WTC11 (cell line): ENCODE measurements at regions not wholly inside any gene's neighbourhood (a gene's known extent, or its start where the extent isn't known, plus 50 kb on each side); places are given as distances from the start of the nearest gene placed in this dataset.
A peak's percentile ranks its signal among the peaks of the same experiment; 100 is the strongest.
"Not testable (repeated sequence)": the region's sequence is repeated elsewhere in the genome, so short reads cannot be mapped to it uniquely, and the experiment has no call there.

Experiments used
- ATAC-seq: fragments of 200-7000 bp; cut with Tn5 transposase; 2 replicates; pipeline ENCODE4 v1.10.0; 2021; ENCODE audit warnings: mild to moderate bottlenecking, moderate library complexity
- CTCF ChIA-PET: fragments of 300-600 bp; sonication (Branson Sonifier 250); formaldehyde crosslinking; loops from one replicate; lab custom pipeline; 2021; ENCODE audit warnings: antibody characterized with exemption; lab: Charles Lee
- POLR2A ChIA-PET: fragments of 350-600 bp; sonication (Branson Sonifier 250); formaldehyde crosslinking; loops from one replicate; lab custom pipeline; 2021; ENCODE audit warnings: antibody characterized with exemption; lab: Charles Lee
- DNase-seq: peaks from one replicate; pipeline ENCODE4 v3.0.0; 2021; ENCODE audit warnings: low spot score
- H3K27ac Mint-ChIP-seq: 2 replicates; pipeline ENCODE4 v1.8.0; 2021; ENCODE audit warnings: mixed read lengths
- H3K27me3 Mint-ChIP-seq: 2 replicates; pipeline ENCODE4 v1.8.0; 2021; ENCODE audit warnings: low read depth, mild to moderate bottlenecking, moderate library complexity, mixed read lengths
- H3K36me3 Mint-ChIP-seq: 2 replicates; pipeline ENCODE4 v1.8.0; 2021; ENCODE audit warnings: mixed read lengths
- H3K4me1 Mint-ChIP-seq: 2 replicates; pipeline ENCODE4 v1.8.0; 2022; ENCODE audit warnings: mixed read lengths
- H3K4me3 Mint-ChIP-seq: 2 replicates; pipeline ENCODE4 v1.8.0; 2021; ENCODE audit warnings: mild to moderate bottlenecking, moderate library complexity, mixed read lengths
- H3K9me3 Mint-ChIP-seq: 2 replicates; pipeline ENCODE4 v1.8.0; 2021; ENCODE audit warnings: mixed read lengths
- ATF1 ChIP-seq: sonication (generic); formaldehyde crosslinking; IDR thresholded peaks from 2 replicates; pipeline ENCODE4 v1.8.1; 2023; ENCODE audit warnings: mild to moderate bottlenecking, moderate library complexity, missing genetic modification reagents
- ATF3 ChIP-seq: sonication (generic); formaldehyde crosslinking; conservative IDR thresholded peaks from 2 replicates; pipeline ENCODE4 v1.8.1; 2022; ENCODE audit warnings: mild to moderate bottlenecking, missing genetic modification reagents
- CREM ChIP-seq: sonication (generic); formaldehyde crosslinking; IDR thresholded peaks from 2 replicates; pipeline ENCODE4 v1.8.1; 2022; ENCODE audit warnings: mild to moderate bottlenecking, missing genetic modification reagents, moderate library complexity
- CTCF ChIP-seq: fragments of 200-600 bp; IDR thresholded peaks from 2 replicates; pipeline ENCODE4 v1.8.0; 2022; ENCODE audit warnings: antibody characterized with exemption
- E2F4 ChIP-seq: sonication (generic); formaldehyde crosslinking; IDR thresholded peaks from 2 replicates; pipeline ENCODE4 v1.8.1; 2022; ENCODE audit warnings: low read depth, mild to moderate bottlenecking, moderate library complexity, missing genetic modification reagents, borderline replicate concordance
- EMX1 ChIP-seq: fragments of 250-450 bp; sonication (Bioruptor Pico); IDR thresholded peaks from 2 replicates; pipeline ENCODE4 v1.8.0; 2021; ENCODE audit warnings: mild to moderate bottlenecking
- ERG ChIP-seq: fragments of 250-450 bp; sonication (Bioruptor Pico); IDR thresholded peaks from 2 replicates; pipeline ENCODE4 v1.8.0; 2021; ENCODE audit warnings: mild to moderate bottlenecking
- FOXP1 ChIP-seq: sonication (generic); formaldehyde crosslinking; IDR thresholded peaks from 2 replicates; pipeline ENCODE4 v1.8.0; 2022; ENCODE audit warnings: missing genetic modification reagents, mild to moderate bottlenecking, moderate library complexity, borderline replicate concordance
- IRF1 ChIP-seq: sonication (generic); formaldehyde crosslinking; IDR thresholded peaks from 2 replicates; pipeline ENCODE4 v1.8.0; 2023; ENCODE audit warnings: missing genetic modification reagents
- KAT7 ChIP-seq: sonication (generic); formaldehyde crosslinking; IDR thresholded peaks from 2 replicates; pipeline ENCODE4 v1.8.1; 2023; ENCODE audit warnings: missing genetic modification reagents, mild to moderate bottlenecking, borderline replicate concordance
- MLX ChIP-seq: sonication (generic); formaldehyde crosslinking; IDR thresholded peaks from 2 replicates; pipeline ENCODE4 v1.8.1; 2023; ENCODE audit warnings: mild to moderate bottlenecking, missing genetic modification reagents, moderate library complexity
- PRRX2 ChIP-seq: fragments of 250-450 bp; sonication (Bioruptor Pico); IDR thresholded peaks from 2 replicates; pipeline ENCODE4 v1.8.0; 2021; ENCODE audit warnings: mild to moderate bottlenecking
- TCF7 ChIP-seq: sonication (generic); formaldehyde crosslinking; IDR thresholded peaks from 2 replicates; pipeline ENCODE4 v1.8.0; 2022; ENCODE audit warnings: mild to moderate bottlenecking, low read depth, missing genetic modification reagents, moderate library complexity
- ZMAT4 ChIP-seq: fragments of 250-450 bp; sonication (Bioruptor Pico); IDR thresholded peaks from 2 replicates; pipeline ENCODE4 v1.9.0; 2021; ENCODE audit warnings: mild to moderate bottlenecking
- ZNF396 ChIP-seq: fragments of 250-450 bp; sonication (Bioruptor Pico); IDR thresholded peaks from 2 replicates; pipeline ENCODE4 v1.8.0; 2021; ENCODE audit warnings: mild to moderate bottlenecking, moderate library complexity, borderline replicate concordance
- ZNF425 ChIP-seq: fragments of 250-450 bp; sonication (Bioruptor Pico); conservative IDR thresholded peaks from 2 replicates; pipeline ENCODE4 v1.9.0; 2021; ENCODE audit warnings: mild to moderate bottlenecking
- ZNF671 ChIP-seq: fragments of 250-450 bp; sonication (Bioruptor Pico); IDR thresholded peaks from 2 replicates; pipeline ENCODE4 v1.8.0; 2021; ENCODE audit warnings: mild to moderate bottlenecking

- no peak overlapping the region for H3K4me3 Mint-ChIP-seq
- peaks cover 34% of the 10 kb centered on the region for H3K4me1 Mint-ChIP-seq
- H3K27me3 Mint-ChIP-seq: no peaks in the 10 kb centered on the region
- ATAC-seq (no peak), DNase-seq (no peak)
- ChIA-PET CTCF (interaction anchor here (0.6 kb wide), 1 partner anchor 1014 kb away, joined by 3 read pairs; no protein-coding TSS in a partner anchor), POLR2A (no interaction called here)
- H3K9me3 Mint-ChIP-seq: no peaks in the 10 kb centered on the region
- H3K36me3 Mint-ChIP-seq: peaks cover 3% of the 10 kb centered on the region
- TF ChIP-seq E2F4 (CRISPR knock-in tag) (no peak), TCF7 (CRISPR knock-in tag) (no peak), ATF1 (CRISPR knock-in tag) (no peak), ZMAT4 (CRISPR knock-in tag) (no peak), FOXP1 (no peak), CTCF (no peak), ATF3 (no peak), ZNF425 (CRISPR knock-in tag) (no peak), PRRX2 (CRISPR knock-in tag) (no peak), EMX1 (CRISPR knock-in tag) (no peak), ERG (no peak), MLX (CRISPR knock-in tag) (no peak), ZNF671 (no peak)
- H3K27ac Mint-ChIP-seq: no peak overlapping the region
These were observed 410.5 kb downstream of the KCNRG start for GRCh38 chr13:50425772-50426171.

- TF ChIP-seq CTCF: no peak
- TF ChIP-seq ZNF396: no peak
- no peak for TF ChIP-seq IRF1 (CRISPR knock-in tag)
- TF ChIP-seq KAT7: no peak
- TF ChIP-seq CREM: no peak
- Mint-ChIP-seq H3K36me3 (peaks cover 6% of the 10 kb centered on the region), H3K9me3 (no peaks in the 10 kb centered on the region), H3K27ac (no peak overlapping the region; the same call in 1 of the 2 replicates), H3K4me1 (peaks cover 34% of the 10 kb centered on the region), H3K4me3 (no peak overlapping the region), H3K27me3 (no peaks in the 10 kb centered on the region)
- DNase-seq: no peak
- ChIA-PET POLR2A (no interaction called here), CTCF (no interaction called here)
- ATAC-seq: no peak
These were observed 411.7 kb downstream of the KCNRG start for GRCh38 chr13:50426927-50427326.

GRCh38 chr13:50427511-50427910 is 412.3 kb downstream of the KCNRG start:
- H3K27ac Mint-ChIP-seq: peak overlapping the region; percentile 36; the same call in 1 of the 2 replicates
- not testable (repeated sequence) for H3K27me3 Mint-ChIP-seq

More at GRCh38 chr13:50427511-50427910, 412.3 kb downstream of the KCNRG start:
- CTCF ChIA-PET, H3K9me3 Mint-ChIP-seq, POLR2A ChIA-PET, H3K36me3 Mint-ChIP-seq, DNase-seq, H3K4me3 Mint-ChIP-seq, ATAC-seq: not testable (repeated sequence)
- H3K4me1 Mint-ChIP-seq: peaks cover 31% of the 10 kb centered on the region
